ENCODE measurements at regions not wholly inside any gene's neighbourhood (a gene's known extent, or its start where the extent isn't known, plus 50 kb on each side); places are given as distances from the start of the nearest gene placed in this dataset.

GRCh38 chr1:187626056-187626455, 797.3 kb downstream of the PLA2G4A start:
- Mint-ChIP-seq H3K4me3 (ENCODE audit: low read depth) (no peak overlapping the region), H3K27ac (no peak overlapping the region), H3K4me1 (ENCODE audit: low read depth) (peaks cover 18% of the 10 kb centered on the region), H3K9me3 (ENCODE audit: low read depth) (peaks cover 6% of the 10 kb centered on the region), H3K27me3 (no peaks in the 10 kb centered on the region), H3K36me3 (ENCODE audit: insufficient read depth) (no peaks in the 10 kb centered on the region)
- no peak for TF ChIP-seq CTCF (IDR thresholded peaks at IDR 0.05; ENCODE audit: unreplicated experiment)
- no peak for DNase-seq (ENCODE audit: low spot score, unreplicated experiment)

GRCh38 chr1:187627516-187627915, 798.8 kb downstream of the PLA2G4A start:
- H3K27ac Mint-ChIP-seq: no peak overlapping the region
- H3K36me3 Mint-ChIP-seq (ENCODE audit: insufficient read depth): no peaks in the 10 kb centered on the region
- TF ChIP-seq CTCF (IDR thresholded peaks at IDR 0.05; ENCODE audit: unreplicated experiment): no peak

DNA sequence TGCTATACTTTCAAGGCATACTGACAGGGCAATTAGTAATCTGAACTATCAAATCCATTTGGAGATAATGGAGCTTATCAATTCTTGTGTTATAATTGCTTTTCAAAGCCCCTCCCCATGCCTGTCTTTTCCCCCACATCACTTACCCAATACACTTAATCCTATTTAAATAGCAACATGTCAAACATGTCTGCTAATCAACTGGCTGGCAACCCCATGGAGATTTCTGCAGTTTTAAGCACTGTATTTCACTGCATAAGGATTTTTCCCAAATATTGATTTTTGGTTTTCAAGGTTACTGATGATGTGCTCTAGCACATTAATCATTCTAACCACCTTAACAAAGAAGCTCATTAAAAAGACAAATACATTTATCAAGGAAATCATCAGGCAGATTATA, 800.3 kb downstream of the PLA2G4A start:
- Mint-ChIP-seq H3K27me3 (no peaks in the 10 kb centered on the region), H3K4me3 (ENCODE audit: low read depth) (no peak overlapping the region), H3K27ac (no peak overlapping the region), H3K9me3 (ENCODE audit: low read depth) (peaks cover 15% of the 10 kb centered on the region), H3K4me1 (ENCODE audit: low read depth) (peaks cover 15% of the 10 kb centered on the region), H3K36me3 (ENCODE audit: insufficient read depth) (no peaks in the 10 kb centered on the region)
- no peak for TF ChIP-seq CTCF (IDR thresholded peaks at IDR 0.05; ENCODE audit: unreplicated experiment)
- no peak for DNase-seq (ENCODE audit: low spot score, unreplicated experiment)

More at GRCh38 chr1:187627516-187627915, 798.8 kb downstream of the PLA2G4A start:
- H3K9me3 Mint-ChIP-seq (ENCODE audit: low read depth): peaks cover 15% of the 10 kb centered on the region
- no peak for DNase-seq (ENCODE audit: low spot score, unreplicated experiment)
- H3K4me3 Mint-ChIP-seq (ENCODE audit: low read depth): no peak overlapping the region
- no peaks in the 10 kb centered on the region for H3K27me3 Mint-ChIP-seq
- H3K4me1 Mint-ChIP-seq (ENCODE audit: low read depth): peaks cover 15% of the 10 kb centered on the region

- no peak for DNase-seq (ENCODE audit: low spot score, unreplicated experiment)
- Mint-ChIP-seq H3K36me3 (ENCODE audit: insufficient read depth) (no peaks in the 10 kb centered on the region), H3K27ac (no peak overlapping the region), H3K27me3 (no peaks in the 10 kb centered on the region), H3K9me3 (ENCODE audit: low read depth) (peaks cover 15% of the 10 kb centered on the region), H3K4me3 (ENCODE audit: low read depth) (no peak overlapping the region), H3K4me1 (ENCODE audit: low read depth) (peaks cover 8% of the 10 kb centered on the region)
- no peak for TF ChIP-seq CTCF (IDR thresholded peaks at IDR 0.05; ENCODE audit: unreplicated experiment)
These were observed 802.1 kb downstream of the PLA2G4A start for GRCh38 chr1:187630653-187631380.

- Mint-ChIP-seq H3K27me3 (no peaks in the 10 kb centered on the region), H3K36me3 (ENCODE audit: insufficient read depth) (no peaks in the 10 kb centered on the region), H3K9me3 (ENCODE audit: low read depth) (peaks cover 16% of the 10 kb centered on the region), H3K4me3 (ENCODE audit: low read depth) (no peak overlapping the region), H3K4me1 (ENCODE audit: low read depth) (peaks cover 6% of the 10 kb centered on the region), H3K27ac (no peak overlapping the region)
- no peak for DNase-seq (ENCODE audit: low spot score, unreplicated experiment)
- TF ChIP-seq CTCF (IDR thresholded peaks at IDR 0.05; ENCODE audit: unreplicated experiment): no peak
These were observed 802.6 kb downstream of the PLA2G4A start for GRCh38 chr1:187631381-187631675.

Measured in progenitor cell of endocrine pancreas (in vitro differentiated cells).